ENCODE measurements at regions not wholly inside any gene's neighbourhood (a gene's known extent, or its start where the extent isn't known, plus 50 kb on each side); places are given as distances from the start of the nearest gene placed in this dataset.
"Not testable (repeated sequence)": the region's sequence is repeated elsewhere in the genome, so short reads cannot be mapped to it uniquely, and the experiment has no call there.

GRCh38 chr13:111692028-111692427, 371.6 kb downstream of the TEX29 start:
- TF ChIP-seq, protein P1, sequence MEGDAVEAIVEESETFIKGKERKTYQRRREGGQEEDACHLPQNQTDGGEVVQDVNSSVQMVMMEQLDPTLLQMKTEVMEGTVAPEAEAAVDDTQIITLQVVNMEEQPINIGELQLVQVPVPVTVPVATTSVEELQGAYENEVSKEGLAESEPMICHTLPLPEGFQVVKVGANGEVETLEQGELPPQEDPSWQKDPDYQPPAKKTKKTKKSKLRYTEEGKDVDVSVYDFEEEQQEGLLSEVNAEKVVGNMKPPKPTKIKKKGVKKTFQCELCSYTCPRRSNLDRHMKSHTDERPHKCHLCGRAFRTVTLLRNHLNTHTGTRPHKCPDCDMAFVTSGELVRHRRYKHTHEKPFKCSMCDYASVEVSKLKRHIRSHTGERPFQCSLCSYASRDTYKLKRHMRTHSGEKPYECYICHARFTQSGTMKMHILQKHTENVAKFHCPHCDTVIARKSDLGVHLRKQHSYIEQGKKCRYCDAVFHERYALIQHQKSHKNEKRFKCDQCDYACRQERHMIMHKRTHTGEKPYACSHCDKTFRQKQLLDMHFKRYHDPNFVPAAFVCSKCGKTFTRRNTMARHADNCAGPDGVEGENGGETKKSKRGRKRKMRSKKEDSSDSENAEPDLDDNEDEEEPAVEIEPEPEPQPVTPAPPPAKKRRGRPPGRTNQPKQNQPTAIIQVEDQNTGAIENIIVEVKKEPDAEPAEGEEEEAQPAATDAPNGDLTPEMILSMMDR (IDR thresholded peaks at IDR 0.05; ENCODE audit: poor library complexity, severe bottlenecking), result not testable (repeated sequence)
- TF ChIP-seq MXI1 (conservative IDR thresholded peaks at IDR 0.05; ENCODE audit: poor library complexity, severe bottlenecking); EZH2 (IDR thresholded peaks at IDR 0.05; ENCODE audit: borderline replicate concordance, insufficient read depth, low read length, poor library complexity, severe bottlenecking); SMC3 (conservative IDR thresholded peaks at IDR 0.05; ENCODE audit: poor library complexity): not testable (repeated sequence)
